GM21529 (cell line): ENCODE measurements at regions not wholly inside any gene's neighbourhood (a gene's known extent, or its start where the extent isn't known, plus 50 kb on each side); places are given as distances from the start of the nearest gene placed in this dataset.
"Not testable (repeated sequence)": the region's sequence is repeated elsewhere in the genome, so short reads cannot be mapped to it uniquely, and the experiment has no call there.

Experiments used
- ATAC-seq: cut with Tn5 transposase; IDR thresholded peaks from one replicate; pipeline ENCODE4 v1.9.1; 2021; ENCODE audit not compliant: unreplicated experiment

GRCh38 chr2:13779996-13780395, 852.5 kb upstream of the LRATD1 start:
- ATAC-seq: no peak

- no peak for ATAC-seq
Observed at GRCh38 chr2:13791019-13791547, 841.4 kb upstream of the LRATD1 start.

- no peak for ATAC-seq
Observed at GRCh38 chr2:13806539-13806938, 826.0 kb upstream of the LRATD1 start.

GRCh38 chr2:13813236-13813635, 819.3 kb upstream of the LRATD1 start:
- no peak for ATAC-seq

GRCh38 chr2:13818002-13818401, 814.5 kb upstream of the LRATD1 start:
- no peak for ATAC-seq

GRCh38 chr2:13819896-13820295, 812.6 kb upstream of the LRATD1 start:
- no peak for ATAC-seq

GRCh38 chr2:13821255-13821880, 811.1 kb upstream of the LRATD1 start:
- ATAC-seq: no peak

- no peak for ATAC-seq
Observed at GRCh38 chr2:13822365-13822764, 810.2 kb upstream of the LRATD1 start.

GRCh38 chr2:13826314-13826853, 806.1 kb upstream of the LRATD1 start:
- ATAC-seq: no peak

- ATAC-seq: no peak
Observed at GRCh38 chr2:13858626-13859025, 773.9 kb upstream of the LRATD1 start.

GRCh38 chr2:13868275-13868674, 764.2 kb upstream of the LRATD1 start:
- ATAC-seq: not testable (repeated sequence)

GRCh38 chr2:13876491-13877037, 756.0 kb upstream of the LRATD1 start:
- ATAC-seq: no peak

- ATAC-seq: no peak
Observed at GRCh38 chr2:13877571-13877970, 754.9 kb upstream of the LRATD1 start.

- ATAC-seq: no peak
Observed at GRCh38 chr2:13884291-13884976, 748.1 kb upstream of the LRATD1 start.

GRCh38 chr2:13901526-13901925, 731.0 kb upstream of the LRATD1 start:
- no peak for ATAC-seq

GRCh38 chr2:13905831-13906230, 726.7 kb upstream of the LRATD1 start:
- ATAC-seq: no peak

GRCh38 chr2:13916066-13916465, 716.5 kb upstream of the LRATD1 start:
- ATAC-seq: no peak

GRCh38 chr2:13917958-13918357, 714.6 kb upstream of the LRATD1 start:
- no peak for ATAC-seq

GRCh38 chr2:13919981-13920382, 712.5 kb upstream of the LRATD1 start:
- no peak for ATAC-seq

GRCh38 chr2:13921245-13921644, 711.3 kb upstream of the LRATD1 start:
- no peak for ATAC-seq

GRCh38 chr2:13923823-13924222, 708.7 kb upstream of the LRATD1 start:
- ATAC-seq: no peak

- no peak for ATAC-seq
Observed at GRCh38 chr2:13942111-13942510, 690.4 kb upstream of the LRATD1 start.
